ENCODE measurements at regions not wholly inside any gene's neighbourhood (a gene's known extent, or its start where the extent isn't known, plus 50 kb on each side); places are given as distances from the start of the nearest gene placed in this dataset.

GRCh38 chr11:80967649-80968048, 1526.8 kb upstream of the TENM4 start:
- no peak for TF ChIP-seq ZFX (IDR thresholded peaks at IDR 0.05; ENCODE audit: borderline replicate concordance)
- TF ChIP-seq CTCF (IDR thresholded peaks at IDR 0.05), result no peak
- no peak overlapping the region for H3K27ac ChIP-seq

- TF ChIP-seq CTCF (IDR thresholded peaks at IDR 0.05), result no peak
- no peak for TF ChIP-seq ZFX (IDR thresholded peaks at IDR 0.05; ENCODE audit: borderline replicate concordance)
- no peak overlapping the region for H3K27ac ChIP-seq
Observed at GRCh38 chr11:80960381-80961029, 1519.7 kb upstream of the TENM4 start.

GRCh38 chr11:80959751-80960150, 1518.9 kb upstream of the TENM4 start:
- no peak overlapping the region for H3K27ac ChIP-seq
- no peak for TF ChIP-seq CTCF (IDR thresholded peaks at IDR 0.05)
- no peak for TF ChIP-seq ZFX (IDR thresholded peaks at IDR 0.05; ENCODE audit: borderline replicate concordance)

- TF ChIP-seq ZFX (IDR thresholded peaks at IDR 0.05; ENCODE audit: borderline replicate concordance) (no peak), CTCF (IDR thresholded peaks at IDR 0.05) (no peak)
- H3K27ac ChIP-seq, result no peak overlapping the region
Observed at GRCh38 chr11:80958987-80959386, 1518.2 kb upstream of the TENM4 start.

- TF ChIP-seq ZFX (IDR thresholded peaks at IDR 0.05; ENCODE audit: borderline replicate concordance) (no peak), CTCF (IDR thresholded peaks at IDR 0.05) (no peak)
- H3K27ac ChIP-seq, result no peak overlapping the region
Observed at GRCh38 chr11:80958361-80958760, 1517.5 kb upstream of the TENM4 start.

GRCh38 chr11:80955588-80955987, 1514.8 kb upstream of the TENM4 start:
- TF ChIP-seq CTCF (IDR thresholded peaks at IDR 0.05) (no peak), ZFX (IDR thresholded peaks at IDR 0.05; ENCODE audit: borderline replicate concordance) (no peak)
- no peak overlapping the region for H3K27ac ChIP-seq

GRCh38 chr11:80948781-80949180, 1508.0 kb upstream of the TENM4 start:
- H3K27ac ChIP-seq, result no peak overlapping the region
- TF ChIP-seq ZFX (IDR thresholded peaks at IDR 0.05; ENCODE audit: borderline replicate concordance), result no peak
- TF ChIP-seq CTCF (IDR thresholded peaks at IDR 0.05), result no peak
